ENCODE measurements at regions not wholly inside any gene's neighbourhood (a gene's known extent, or its start where the extent isn't known, plus 50 kb on each side); places are given as distances from the start of the nearest gene placed in this dataset.

DNA sequence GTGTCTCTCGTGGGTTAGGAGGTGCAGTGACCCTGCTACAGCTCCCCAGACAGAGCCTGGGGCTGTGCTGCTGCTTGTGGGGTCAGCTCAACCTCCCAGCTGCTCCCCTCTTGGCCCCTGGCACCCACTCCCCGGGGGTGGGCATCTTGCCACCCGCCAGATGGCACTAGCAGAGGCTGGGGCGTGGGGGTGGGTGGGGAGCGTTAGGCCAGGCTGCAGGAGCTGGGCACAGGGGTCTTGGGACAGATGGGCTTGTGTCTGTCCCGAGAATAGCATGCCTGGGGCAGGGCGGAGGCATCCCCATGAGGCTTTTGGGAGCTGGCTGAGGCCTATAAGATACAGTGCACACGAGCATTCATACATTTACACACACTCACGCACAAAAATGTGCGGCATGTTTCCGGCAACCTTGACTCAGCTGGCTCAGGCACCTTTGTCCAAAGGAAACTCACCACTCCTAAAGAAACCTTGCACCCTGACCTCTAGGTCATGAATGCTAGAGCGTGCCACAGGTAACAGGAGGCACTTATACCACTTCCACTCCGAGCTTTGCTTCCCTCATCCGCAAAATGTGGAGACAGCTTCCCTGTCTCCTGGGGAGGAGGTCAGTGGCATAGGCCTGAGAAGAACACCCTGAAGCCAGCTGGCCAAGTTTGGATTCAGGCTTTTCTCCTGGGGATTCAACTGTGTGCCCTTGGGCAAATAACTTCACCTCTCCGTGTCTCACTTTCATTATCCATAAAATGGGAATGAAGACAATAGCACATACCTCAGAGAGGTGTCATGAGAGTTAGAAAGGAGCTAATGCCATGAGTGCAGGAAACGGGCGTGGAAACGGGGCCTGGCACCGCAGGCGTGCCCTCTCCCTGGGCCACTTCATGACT lies 78.9 kb upstream of the LHX1 start:
- no peak overlapping the region for H3K4me3 ChIP-seq (ENCODE audit: low read depth, low read length)
- TF ChIP-seq, protein P1, sequence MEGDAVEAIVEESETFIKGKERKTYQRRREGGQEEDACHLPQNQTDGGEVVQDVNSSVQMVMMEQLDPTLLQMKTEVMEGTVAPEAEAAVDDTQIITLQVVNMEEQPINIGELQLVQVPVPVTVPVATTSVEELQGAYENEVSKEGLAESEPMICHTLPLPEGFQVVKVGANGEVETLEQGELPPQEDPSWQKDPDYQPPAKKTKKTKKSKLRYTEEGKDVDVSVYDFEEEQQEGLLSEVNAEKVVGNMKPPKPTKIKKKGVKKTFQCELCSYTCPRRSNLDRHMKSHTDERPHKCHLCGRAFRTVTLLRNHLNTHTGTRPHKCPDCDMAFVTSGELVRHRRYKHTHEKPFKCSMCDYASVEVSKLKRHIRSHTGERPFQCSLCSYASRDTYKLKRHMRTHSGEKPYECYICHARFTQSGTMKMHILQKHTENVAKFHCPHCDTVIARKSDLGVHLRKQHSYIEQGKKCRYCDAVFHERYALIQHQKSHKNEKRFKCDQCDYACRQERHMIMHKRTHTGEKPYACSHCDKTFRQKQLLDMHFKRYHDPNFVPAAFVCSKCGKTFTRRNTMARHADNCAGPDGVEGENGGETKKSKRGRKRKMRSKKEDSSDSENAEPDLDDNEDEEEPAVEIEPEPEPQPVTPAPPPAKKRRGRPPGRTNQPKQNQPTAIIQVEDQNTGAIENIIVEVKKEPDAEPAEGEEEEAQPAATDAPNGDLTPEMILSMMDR (IDR thresholded peaks at IDR 0.05; ENCODE audit: low read depth, low read length): no peak

DNA sequence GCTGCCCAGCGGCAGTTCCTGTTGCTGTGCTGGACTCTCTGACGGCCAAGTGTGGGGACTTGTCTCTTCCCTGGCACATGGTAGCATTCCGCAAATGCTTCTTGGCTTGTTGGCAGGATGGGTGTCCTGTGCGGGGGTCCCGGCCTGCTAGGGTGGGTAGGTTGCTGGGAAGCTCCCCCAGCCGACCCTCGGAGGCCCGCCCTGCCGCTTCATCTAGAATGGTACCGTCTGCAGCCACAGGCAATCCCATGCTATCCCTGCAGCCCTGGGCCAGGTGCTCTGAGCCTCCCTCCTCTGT lies 78.3 kb upstream of the LHX1 start:
- TF ChIP-seq, protein P1 (IDR thresholded peaks at IDR 0.05; ENCODE audit: low read depth, low read length): no peak
- no peak overlapping the region for H3K4me3 ChIP-seq (ENCODE audit: low read depth, low read length)

DNA sequence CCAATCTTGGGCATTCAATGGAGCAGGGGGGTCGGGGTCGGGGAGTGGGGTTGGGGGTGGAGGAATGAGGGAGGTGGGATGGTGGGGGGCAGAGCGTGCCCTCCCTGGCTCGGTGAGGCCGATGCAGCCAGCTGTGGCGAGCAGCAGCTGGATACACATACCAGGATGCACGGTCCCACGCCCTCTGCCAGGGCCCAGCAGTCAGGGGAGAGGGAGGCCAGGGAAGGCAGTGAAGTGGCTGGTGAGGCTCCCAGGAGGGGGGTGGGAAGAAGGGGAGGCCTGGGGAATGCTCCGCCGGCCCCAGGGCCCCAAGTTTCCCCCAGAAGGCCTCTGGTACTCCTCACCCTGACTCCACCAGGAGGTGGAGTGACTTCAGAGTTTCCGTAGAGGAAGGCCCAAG lies 77.6 kb upstream of the LHX1 start:
- H3K4me3 ChIP-seq (ENCODE audit: low read depth, low read length): no peak overlapping the region
- TF ChIP-seq, protein P1 (IDR thresholded peaks at IDR 0.05; ENCODE audit: low read depth, low read length): no peak

DNA sequence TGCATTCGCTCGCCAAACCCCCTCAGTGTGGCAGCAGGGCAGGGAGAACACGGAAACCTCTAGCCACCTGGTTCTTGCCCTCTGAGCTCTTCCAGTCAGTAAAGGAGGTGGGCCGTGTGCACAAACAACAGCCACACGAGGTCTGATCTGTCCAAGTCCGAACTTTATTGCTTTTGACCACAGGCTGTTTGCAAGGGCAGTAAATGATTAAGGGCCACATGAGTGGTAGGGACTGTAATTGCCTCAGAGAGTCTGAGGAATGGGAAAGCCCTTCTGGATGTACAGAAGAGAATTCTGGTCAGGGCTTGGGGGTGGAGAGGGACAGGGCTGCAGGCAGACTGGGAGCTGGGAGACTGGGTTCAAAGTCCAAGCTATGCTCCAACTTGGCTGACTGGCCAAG lies 75.7 kb upstream of the LHX1 start:
- TF ChIP-seq, protein P1 (IDR thresholded peaks at IDR 0.05; ENCODE audit: low read depth, low read length): no peak
- H3K4me3 ChIP-seq (ENCODE audit: low read depth, low read length): no peak overlapping the region

DNA sequence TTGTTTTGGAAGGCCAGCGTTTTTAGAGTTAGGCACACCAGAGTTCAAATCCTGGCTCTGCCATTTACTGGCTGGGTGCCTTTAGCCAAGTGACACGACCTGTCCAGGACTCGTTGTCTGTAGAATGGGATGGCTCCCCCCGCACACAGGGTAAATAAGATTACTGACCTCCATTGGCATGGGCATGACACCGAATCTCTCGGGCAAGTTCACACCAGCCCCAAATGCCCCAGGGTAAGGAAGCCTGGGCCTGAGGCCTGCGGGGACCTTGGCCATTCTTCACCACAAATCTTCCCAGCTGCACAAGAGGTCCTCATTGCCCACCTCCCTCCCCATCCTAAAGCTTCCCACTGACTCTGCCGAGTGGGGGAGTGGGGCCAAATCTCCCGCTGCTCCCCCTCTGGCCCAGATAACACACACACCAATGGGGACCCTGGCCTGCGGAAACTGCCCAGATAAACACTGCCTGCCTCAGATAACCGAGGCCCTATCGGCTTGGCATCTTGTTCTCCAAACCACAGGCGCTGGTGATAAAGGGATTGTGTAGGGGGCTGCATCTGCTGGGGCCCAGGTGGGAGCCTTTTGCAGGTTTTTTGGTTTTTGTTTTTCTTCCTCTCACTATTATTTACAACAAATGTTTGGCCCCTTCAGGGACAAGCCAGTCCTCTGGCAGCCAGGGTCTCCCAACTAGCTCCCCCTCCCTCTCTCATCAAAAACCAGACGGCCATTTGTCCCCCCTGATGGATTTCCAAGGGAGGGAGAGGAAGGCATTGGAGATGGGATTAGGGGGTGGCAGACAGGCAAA lies 75.0 kb upstream of the LHX1 start:
- H3K4me3 ChIP-seq (ENCODE audit: low read depth, low read length): no peak overlapping the region
- TF ChIP-seq, protein P1 (IDR thresholded peaks at IDR 0.05; ENCODE audit: low read depth, low read length): no peak

DNA sequence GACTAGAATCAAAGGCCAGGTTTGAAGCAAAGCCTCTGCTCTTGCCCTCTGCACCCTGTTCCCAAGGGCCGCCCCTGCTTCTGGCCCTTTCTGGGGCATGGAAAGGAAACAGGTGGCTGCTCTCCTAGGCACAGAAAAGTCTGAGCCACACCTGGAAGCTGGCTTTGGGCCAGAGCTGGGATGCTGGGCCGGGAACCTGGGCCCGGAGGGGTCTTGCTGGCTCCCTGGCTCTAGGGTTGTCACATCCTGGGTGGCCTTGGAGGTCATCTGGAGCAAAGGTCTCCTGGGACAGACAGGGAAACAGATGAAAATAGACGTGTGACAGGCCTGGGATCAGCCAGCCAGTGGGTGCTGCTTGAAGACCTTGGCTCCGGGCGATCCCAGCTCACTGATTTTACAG lies 74.1 kb upstream of the LHX1 start:
- TF ChIP-seq, protein P1 (IDR thresholded peaks at IDR 0.05; ENCODE audit: low read depth, low read length): no peak
- no peak overlapping the region for H3K4me3 ChIP-seq (ENCODE audit: low read depth, low read length)
